HL-60 (cell line): ENCODE measurements at regions not wholly inside any gene's neighbourhood (a gene's known extent, or its start where the extent isn't known, plus 50 kb on each side); places are given as distances from the start of the nearest gene placed in this dataset.

ENCODE experiments used
- POLR2AphosphoS5 ChIP-seq: IDR thresholded peaks from 2 replicates; pipeline ENCODE4 v1.6.1; 2012; ENCODE audit warnings: low read depth
- SPI1 ChIP-seq: IDR thresholded peaks from 2 replicates; pipeline ENCODE4 v1.6.1; 2012; ENCODE audit warnings: low read depth, mild to moderate bottlenecking, borderline replicate concordance

GRCh38 chr10:131500181-131500580, 188.7 kb upstream of the TCERG1L start:
- no peak for TF ChIP-seq SPI1
- no peak for TF ChIP-seq POLR2AphosphoS5
